ENCODE measurements at regions not wholly inside any gene's neighbourhood (a gene's known extent, or its start where the extent isn't known, plus 50 kb on each side); places are given as distances from the start of the nearest gene placed in this dataset.
"Not testable (repeated sequence)": the region's sequence is repeated elsewhere in the genome, so short reads cannot be mapped to it uniquely, and the experiment has no call there.

- H3K4me1 Mint-ChIP-seq: no peaks in the 10 kb centered on the region
- no peaks in the 10 kb centered on the region for H3K27me3 Mint-ChIP-seq
- no peaks in the 10 kb centered on the region for H3K36me3 Mint-ChIP-seq
- no peak overlapping the region for H3K4me3 Mint-ChIP-seq
- no peak overlapping the region for H3K27ac Mint-ChIP-seq
- peaks cover 7 to 38% (median 23%) of the 10 kb centered on the region in 3 donors for H3K9me3 Mint-ChIP-seq
These were observed 238.8 kb downstream of the TTC6 start for GRCh38 chr14:37834275-37834674.

DNA sequence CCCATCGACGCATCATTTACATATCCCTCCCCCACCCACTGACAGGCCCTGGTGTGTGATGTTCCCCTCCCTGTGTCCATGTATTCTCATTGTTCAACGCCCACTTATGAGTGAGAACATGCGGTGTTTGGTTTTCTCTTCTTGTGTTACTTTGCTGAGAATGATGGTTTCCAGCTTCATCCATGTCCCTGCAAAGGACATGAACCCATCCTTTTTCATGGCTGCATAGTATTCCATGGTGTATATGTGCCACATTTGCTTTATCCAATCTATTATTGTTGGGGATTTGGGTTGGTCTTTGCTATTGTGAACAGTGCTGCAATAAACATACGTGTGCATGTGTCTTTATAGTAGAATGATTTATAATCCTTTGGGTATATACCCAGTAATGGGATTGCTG, 243.3 kb downstream of the TTC6 start:
- H3K4me3 Mint-ChIP-seq, H3K36me3 Mint-ChIP-seq, H3K4me1 Mint-ChIP-seq, H3K27ac Mint-ChIP-seq, H3K27me3 Mint-ChIP-seq: not testable (repeated sequence)
- H3K9me3 Mint-ChIP-seq: peaks cover 7 to 22% (median 13%) of the 10 kb centered on the region in 3 donors

DNA sequence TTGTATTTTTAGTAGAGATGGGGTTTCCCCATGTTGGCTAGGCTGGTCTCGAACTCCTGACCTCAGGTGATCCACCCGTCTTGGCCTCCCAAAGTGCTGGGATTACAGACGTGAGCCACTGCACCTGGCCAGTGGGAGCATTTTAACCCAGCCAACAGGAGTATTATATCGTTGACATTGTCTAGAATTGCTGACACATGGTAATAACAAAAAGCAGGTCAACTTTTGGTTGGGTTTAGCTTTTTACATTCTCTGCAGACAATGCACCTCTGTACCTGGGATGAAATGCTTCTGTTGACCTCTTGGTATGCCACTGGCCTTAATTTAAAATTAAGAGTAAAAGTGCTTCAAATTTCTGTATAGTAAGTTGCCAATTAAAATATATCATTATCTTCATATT, 245.6 kb downstream of the TTC6 start:
- not testable (repeated sequence) for H3K4me3 Mint-ChIP-seq, H3K4me1 Mint-ChIP-seq, H3K27ac Mint-ChIP-seq, H3K27me3 Mint-ChIP-seq, H3K9me3 Mint-ChIP-seq, H3K36me3 Mint-ChIP-seq

DNA sequence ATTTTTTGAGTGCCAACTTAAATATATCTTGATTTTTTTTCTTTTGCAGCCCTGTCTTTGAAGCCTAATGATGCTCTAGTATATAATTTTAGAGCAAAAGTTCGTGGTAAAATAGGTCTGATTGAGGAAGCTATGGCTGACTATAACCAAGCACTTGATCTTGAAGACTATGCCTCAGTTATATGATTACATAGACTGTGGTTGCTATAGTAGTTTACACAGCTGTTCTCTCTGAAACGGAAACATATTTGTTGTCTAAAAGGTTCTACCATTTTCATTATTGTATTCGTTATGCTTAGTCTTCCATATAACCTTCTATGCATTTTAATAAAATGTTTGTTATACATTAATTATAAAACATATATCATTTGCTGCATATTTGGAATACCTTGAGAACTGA, 246.7 kb downstream of the TTC6 start:
- Mint-ChIP-seq H3K27me3 (no peaks in the 10 kb centered on the region), H3K9me3 (peaks cover 3 to 5% (median 5%) of the 10 kb centered on the region in 3 donors), H3K4me3 (no peak overlapping the region), H3K36me3 (no peaks in the 10 kb centered on the region), H3K27ac (no peak overlapping the region), H3K4me1 (no peaks in the 10 kb centered on the region)

- H3K9me3 Mint-ChIP-seq: peaks cover 0 to 3% (median 2%) of the 10 kb centered on the region in 3 donors
- no peak overlapping the region for H3K4me3 Mint-ChIP-seq
- no peaks in the 10 kb centered on the region for H3K4me1 Mint-ChIP-seq
- H3K36me3 Mint-ChIP-seq: no peaks in the 10 kb centered on the region
- no peak overlapping the region for H3K27ac Mint-ChIP-seq
- H3K27me3 Mint-ChIP-seq: no peaks in the 10 kb centered on the region
These were observed 248.7 kb downstream of the TTC6 start for GRCh38 chr14:37843954-37844607.

DNA sequence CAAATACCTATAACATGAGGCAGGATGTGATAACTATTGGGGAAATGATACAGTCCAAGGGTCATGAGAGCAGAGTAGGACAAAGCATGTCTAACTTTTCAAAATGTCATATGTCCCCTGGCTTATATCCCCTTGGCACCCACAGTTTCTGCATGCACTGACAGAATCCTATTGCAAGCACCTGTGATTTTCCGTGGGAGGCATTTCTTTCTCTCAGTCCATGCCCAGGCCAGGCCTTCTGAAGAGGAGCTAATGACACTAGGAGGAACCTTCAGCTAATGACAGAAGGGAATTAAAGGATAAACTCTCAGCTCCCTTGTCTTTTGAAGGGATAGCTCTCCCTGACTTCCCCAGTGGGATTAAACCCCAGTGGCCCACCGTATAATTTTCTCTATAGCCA, 249.2 kb downstream of the TTC6 start:
- Mint-ChIP-seq H3K4me3 (no peak overlapping the region), H3K4me1 (no peaks in the 10 kb centered on the region), H3K36me3 (no peaks in the 10 kb centered on the region), H3K27me3 (no peaks in the 10 kb centered on the region), H3K9me3 (peaks cover 0 to 2% (median 2%) of the 10 kb centered on the region in 3 donors), H3K27ac (no peak overlapping the region)

DNA sequence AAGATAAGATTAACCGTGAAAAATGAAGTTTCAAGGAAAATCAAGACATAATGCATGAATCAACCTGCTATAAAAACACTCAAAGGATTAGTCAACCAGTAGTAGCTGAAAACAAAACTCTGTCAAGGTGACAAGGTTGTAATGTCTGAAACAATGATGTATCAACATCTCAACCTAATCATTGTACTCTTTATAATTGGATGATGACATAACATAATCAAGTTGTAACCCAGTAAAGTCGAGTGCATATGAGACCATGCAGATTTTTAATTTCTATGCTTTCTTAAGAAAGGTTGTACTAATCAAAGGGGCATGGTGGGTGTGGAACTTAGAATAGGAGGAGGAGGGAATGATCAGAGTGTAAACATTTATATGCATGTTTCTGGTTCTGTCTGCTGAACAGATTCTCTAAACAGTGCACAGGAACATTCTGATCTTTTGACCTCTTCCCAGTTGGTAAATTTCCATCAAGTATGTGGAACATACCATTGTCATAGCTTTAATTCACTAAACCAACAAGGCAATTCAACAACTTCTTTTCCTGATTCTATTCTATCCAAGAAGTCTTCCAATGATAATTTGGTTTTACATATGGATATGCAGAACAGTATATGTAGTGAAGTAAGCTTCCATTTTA, 253.7 kb downstream of the TTC6 start:
- H3K9me3 Mint-ChIP-seq: peaks cover 2 to 4% (median 2%) of the 10 kb centered on the region in 3 donors
- H3K27ac Mint-ChIP-seq: peak overlapping the region in 1 of 3 donors; percentile 50
- H3K27me3 Mint-ChIP-seq: no peaks in the 10 kb centered on the region
- no peak overlapping the region for H3K4me3 Mint-ChIP-seq
- H3K4me1 Mint-ChIP-seq: no peaks in the 10 kb centered on the region
- H3K36me3 Mint-ChIP-seq: no peaks in the 10 kb centered on the region

GRCh38 chr14:37851054-37851453, 255.6 kb downstream of the TTC6 start:
- Mint-ChIP-seq H3K4me1 (no peaks in the 10 kb centered on the region), H3K9me3 (peaks cover 2 to 8% (median 2%) of the 10 kb centered on the region in 3 donors), H3K4me3 (no peak overlapping the region), H3K27ac (no peak overlapping the region), H3K27me3 (no peaks in the 10 kb centered on the region), H3K36me3 (no peaks in the 10 kb centered on the region)

- Mint-ChIP-seq H3K4me1 (no peaks in the 10 kb centered on the region), H3K36me3 (no peaks in the 10 kb centered on the region), H3K27ac (no peak overlapping the region), H3K9me3 (peaks cover 0 to 16% (median 4%) of the 10 kb centered on the region in 3 donors), H3K27me3 (no peaks in the 10 kb centered on the region), H3K4me3 (no peak overlapping the region)
These were observed 260.4 kb downstream of the TTC6 start for GRCh38 chr14:37855871-37856270.

DNA sequence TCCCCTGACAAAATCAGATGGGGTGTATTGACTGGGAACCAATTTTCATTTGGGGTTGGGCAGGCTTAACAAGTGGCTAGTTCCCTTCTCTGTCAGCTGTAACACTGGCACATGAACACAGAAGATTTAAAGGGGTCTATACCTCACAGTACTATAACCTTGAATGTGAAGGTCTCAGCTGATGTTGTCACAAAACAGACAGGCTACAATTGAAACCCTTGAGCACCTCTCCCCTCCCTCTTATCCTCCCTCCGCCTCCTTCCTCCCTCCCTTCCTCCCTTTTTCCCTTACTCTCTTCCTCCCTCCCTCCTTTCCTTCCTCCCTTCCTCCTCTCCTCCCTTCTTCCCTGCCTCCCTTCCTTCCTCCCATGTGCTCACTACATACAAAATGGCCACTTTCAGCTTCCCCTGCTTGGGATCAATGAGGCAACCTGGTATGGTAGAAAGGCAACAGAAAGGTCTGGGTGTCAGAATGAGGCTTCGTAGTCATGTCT, 262.4 kb downstream of the TTC6 start:
- H3K9me3 Mint-ChIP-seq: peaks cover 0 to 16% (median 4%) of the 10 kb centered on the region in 3 donors
- no peaks in the 10 kb centered on the region for H3K4me1 Mint-ChIP-seq
- no peak overlapping the region for H3K4me3 Mint-ChIP-seq
- H3K27me3 Mint-ChIP-seq: no peaks in the 10 kb centered on the region
- H3K36me3 Mint-ChIP-seq: no peaks in the 10 kb centered on the region
- H3K27ac Mint-ChIP-seq: no peak overlapping the region

DNA sequence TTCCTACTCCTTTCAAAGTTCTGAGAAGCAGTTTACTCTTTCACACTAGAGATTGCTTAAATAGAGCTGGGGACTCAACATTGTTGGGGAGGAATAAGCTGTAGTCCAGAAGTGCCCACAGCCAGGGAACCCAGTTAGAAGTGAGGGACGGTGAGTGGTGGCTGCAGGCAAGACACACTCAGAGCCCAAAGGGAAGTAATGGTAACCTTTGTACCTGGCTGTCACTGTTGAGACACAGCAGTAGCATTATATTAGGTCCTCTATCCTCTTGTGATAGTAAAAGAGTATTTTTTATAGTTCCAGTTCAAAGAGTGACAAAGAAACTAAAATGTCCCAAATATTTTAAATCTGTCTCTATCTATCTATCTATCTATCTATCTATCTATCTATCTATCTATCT, 263.3 kb downstream of the TTC6 start:
- Mint-ChIP-seq H3K36me3 (no peaks in the 10 kb centered on the region), H3K9me3 (peaks cover 0 to 16% (median 4%) of the 10 kb centered on the region in 3 donors), H3K4me1 (no peaks in the 10 kb centered on the region), H3K27me3 (no peaks in the 10 kb centered on the region), H3K4me3 (no peak overlapping the region), H3K27ac (no peak overlapping the region)

GRCh38 chr14:37859177-37859576, 263.7 kb downstream of the TTC6 start:
- no peak overlapping the region for H3K27ac Mint-ChIP-seq
- H3K27me3 Mint-ChIP-seq: no peaks in the 10 kb centered on the region
- H3K9me3 Mint-ChIP-seq: peaks cover 0 to 12% (median 4%) of the 10 kb centered on the region in 3 donors
- no peaks in the 10 kb centered on the region for H3K36me3 Mint-ChIP-seq
- no peaks in the 10 kb centered on the region for H3K4me1 Mint-ChIP-seq
- no peak overlapping the region for H3K4me3 Mint-ChIP-seq

- H3K27ac Mint-ChIP-seq: no peak overlapping the region
- H3K4me3 Mint-ChIP-seq: no peak overlapping the region
- no peaks in the 10 kb centered on the region for H3K4me1 Mint-ChIP-seq
- peaks cover 1% of the 10 kb centered on the region for H3K36me3 Mint-ChIP-seq
- H3K27me3 Mint-ChIP-seq: no peaks in the 10 kb centered on the region
- peaks cover 0 to 8% (median 4%) of the 10 kb centered on the region in 3 donors for H3K9me3 Mint-ChIP-seq
These were observed 266.8 kb downstream of the TTC6 start for GRCh38 chr14:37862263-37862662.

GRCh38 chr14:37864128-37864527, 268.7 kb downstream of the TTC6 start:
- peak overlapping the region in 1 of 3 donors; percentile 71 for H3K27ac Mint-ChIP-seq
- H3K4me3 Mint-ChIP-seq: no peak overlapping the region
- peaks cover 0 to 8% (median 4%) of the 10 kb centered on the region in 3 donors for H3K9me3 Mint-ChIP-seq
- H3K4me1 Mint-ChIP-seq: no peaks in the 10 kb centered on the region
- peaks cover 1% of the 10 kb centered on the region for H3K36me3 Mint-ChIP-seq
- H3K27me3 Mint-ChIP-seq: no peaks in the 10 kb centered on the region

DNA sequence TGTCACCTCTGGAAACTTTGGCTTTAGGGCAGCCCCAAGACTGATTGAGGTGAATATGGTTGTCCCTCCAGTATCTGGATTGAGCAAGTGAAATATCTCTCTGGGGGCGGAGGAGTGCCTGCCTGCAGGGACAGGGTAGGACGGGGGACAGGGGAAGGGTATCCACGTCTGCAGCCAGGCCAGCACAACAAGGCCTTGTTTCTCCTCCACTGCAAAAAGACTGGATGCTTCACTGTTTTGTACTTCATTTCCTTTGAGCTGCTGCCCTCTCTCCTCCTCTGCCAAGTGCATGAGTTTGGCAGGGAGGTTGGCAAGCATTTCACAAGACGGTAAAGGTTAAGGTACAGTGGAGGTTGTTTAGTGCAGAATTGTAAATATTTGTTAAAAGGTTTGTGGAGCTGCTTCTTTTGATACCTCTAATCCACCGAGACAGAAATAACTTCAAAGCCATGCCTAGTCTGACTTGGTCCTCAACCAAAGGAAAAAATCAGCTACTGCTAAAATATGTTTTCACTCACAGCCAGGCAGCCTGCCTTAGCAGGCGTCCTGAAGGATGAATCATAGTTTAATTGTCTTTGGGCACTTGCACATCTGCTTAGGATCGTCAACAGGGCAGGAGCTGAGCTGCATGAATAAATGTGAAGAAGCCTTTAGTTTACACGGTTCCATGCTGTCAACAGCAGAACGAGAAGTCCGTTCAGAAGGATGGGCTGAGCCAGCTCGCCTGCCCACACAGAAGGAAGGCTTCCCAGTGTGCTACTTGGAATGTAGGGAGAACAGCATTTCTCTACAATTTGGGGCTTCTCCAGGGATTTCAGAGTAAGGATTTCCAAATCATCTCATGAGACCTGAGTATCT, 269.7 kb downstream of the TTC6 start:
- H3K9me3 Mint-ChIP-seq: peaks cover 0 to 7% (median 4%) of the 10 kb centered on the region in 3 donors
- H3K4me3 Mint-ChIP-seq: no peak overlapping the region
- no peaks in the 10 kb centered on the region for H3K27me3 Mint-ChIP-seq
- no peaks in the 10 kb centered on the region for H3K4me1 Mint-ChIP-seq
- peaks cover 1% of the 10 kb centered on the region for H3K36me3 Mint-ChIP-seq
- H3K27ac Mint-ChIP-seq: no peak overlapping the region
